ENCODE measurements at regions not wholly inside any gene's neighbourhood (a gene's known extent, or its start where the extent isn't known, plus 50 kb on each side); places are given as distances from the start of the nearest gene placed in this dataset.

DNA sequence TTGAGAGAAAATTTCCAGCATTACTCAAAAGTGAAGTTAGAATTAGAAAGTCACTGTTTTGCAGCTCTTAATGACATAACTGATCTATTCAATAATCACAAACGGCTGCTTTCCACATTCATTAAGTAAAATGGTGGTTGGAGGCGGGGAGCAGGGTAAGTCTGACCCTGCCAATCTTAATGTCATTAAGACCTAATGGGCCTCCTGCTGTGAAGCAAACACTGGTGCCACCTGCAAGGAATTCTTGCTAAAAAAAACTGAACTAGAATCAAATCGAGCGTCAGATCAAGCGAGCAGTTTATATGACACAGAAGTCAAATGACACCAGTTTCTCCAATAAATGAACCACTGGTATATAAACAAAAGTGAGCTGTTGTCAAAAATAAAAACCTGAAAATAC, 351.5 kb downstream of the BRD1 start:
- ATAC-seq (ENCODE audit: low FRiP score) (no peak), DNase-seq (ENCODE audit: low spot score) (no peak)
- no peak for TF ChIP-seq CTCF (IDR thresholded peaks at IDR 0.05)

- ATAC-seq (ENCODE audit: low FRiP score), result no peak
- TF ChIP-seq CTCF (IDR thresholded peaks at IDR 0.05), result no peak
- DNase-seq (ENCODE audit: low spot score), result no peak
These were observed 352.4 kb downstream of the BRD1 start for GRCh38 chr22:49475253-49475652.

GRCh38 chr22:49473286-49473685, 354.4 kb downstream of the BRD1 start:
- TF ChIP-seq CTCF (IDR thresholded peaks at IDR 0.05), result no peak
- ATAC-seq (ENCODE audit: low FRiP score), result no peak
- no peak for DNase-seq (ENCODE audit: low spot score)

DNA sequence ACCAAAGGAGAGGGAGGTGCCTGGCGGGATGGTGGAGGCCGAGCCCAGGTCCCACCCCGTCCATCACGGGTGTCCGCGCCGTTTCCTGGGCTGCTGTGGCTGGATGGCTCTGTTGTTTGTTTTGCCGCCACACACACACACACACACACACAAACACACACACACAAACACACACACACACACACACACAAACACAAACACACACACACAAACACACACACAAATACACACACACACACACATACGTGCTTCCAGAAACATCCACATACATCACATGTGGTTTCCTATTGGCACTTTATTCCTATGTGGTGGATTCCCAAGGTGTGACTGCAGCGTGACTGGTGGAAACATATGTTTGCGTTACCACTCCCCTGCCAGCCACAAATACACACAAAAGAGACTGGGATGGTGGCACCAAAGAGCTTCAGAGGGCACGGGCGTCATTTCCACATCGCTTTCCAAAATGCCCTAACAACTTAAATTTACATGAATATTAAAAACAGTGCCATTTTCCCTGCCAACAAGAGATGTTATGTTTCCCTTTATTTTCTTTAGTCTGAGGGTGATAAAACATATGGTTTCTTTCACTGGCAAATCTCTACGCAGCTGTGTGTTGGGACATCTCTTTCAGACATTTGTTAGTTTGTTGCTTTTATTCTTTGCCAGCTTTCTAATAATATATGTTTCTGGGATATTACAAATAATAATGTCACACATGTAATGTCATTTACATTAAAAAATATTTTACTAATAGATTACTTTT, 356.8 kb downstream of the BRD1 start:
- ATAC-seq (ENCODE audit: low FRiP score) (no peak), DNase-seq (ENCODE audit: low spot score) (no peak)
- no peak for TF ChIP-seq CTCF (IDR thresholded peaks at IDR 0.05)

- no peak for ATAC-seq (ENCODE audit: low FRiP score)
- no peak for TF ChIP-seq CTCF (IDR thresholded peaks at IDR 0.05)
- no peak for DNase-seq (ENCODE audit: low spot score)
These were observed 357.6 kb downstream of the BRD1 start for GRCh38 chr22:49469896-49470740.

DNA sequence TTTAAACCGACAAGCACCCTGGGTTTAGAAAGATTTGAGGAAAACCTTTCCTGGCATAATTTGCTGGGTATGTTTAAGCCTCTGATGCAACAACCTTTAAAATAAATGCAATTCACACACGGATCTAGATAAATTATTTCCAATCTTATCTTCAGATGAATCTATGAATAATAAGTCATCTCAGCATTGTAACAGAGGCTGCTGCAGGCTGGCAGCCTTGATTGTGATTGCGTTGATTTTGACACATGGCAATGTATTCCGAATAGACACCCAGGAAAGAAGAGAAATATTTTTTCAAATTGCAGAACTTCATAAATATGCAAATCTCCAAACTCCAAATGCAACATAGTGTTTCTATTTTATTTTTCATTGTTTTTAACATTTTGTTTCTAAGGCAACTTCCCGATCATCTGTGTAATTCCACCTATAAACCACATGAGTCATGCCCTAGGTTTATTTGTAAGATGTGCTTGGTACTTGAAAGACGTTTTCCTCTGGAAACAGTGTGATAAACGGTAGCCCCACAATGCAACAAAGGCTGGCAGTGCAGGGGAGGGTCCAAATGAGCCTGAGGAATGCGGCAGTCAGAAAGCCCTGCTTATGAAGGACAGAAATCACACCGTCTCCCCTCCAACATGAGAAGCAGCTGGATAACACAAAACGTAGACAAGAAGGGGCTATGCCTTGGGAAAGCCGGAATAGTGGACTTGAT, 359.0 kb downstream of the BRD1 start:
- ATAC-seq (ENCODE audit: low FRiP score) (no peak), DNase-seq (ENCODE audit: low spot score) (no peak)

More for the DNA sequence above, 359.0 kb downstream of the BRD1 start:
- TF ChIP-seq CTCF (IDR thresholded peaks at IDR 0.05), result no peak

All from omental fat pad (tissue), 3 donors.